Glutamatergic neuron (in vitro differentiated cells): ENCODE measurements at regions not wholly inside any gene's neighbourhood (a gene's known extent, or its start where the extent isn't known, plus 50 kb on each side); places are given as distances from the start of the nearest gene placed in this dataset.

Experiments
- DNase-seq: peaks from one replicate; pipeline ENCODE4 v3.0.0; 2022
- H3K27ac Mint-ChIP-seq: one replicate; pipeline ENCODE4 v1.8.0; 2020; ENCODE audit warnings: mild to moderate bottlenecking, mixed read lengths, inconsistent platforms; ENCODE audit not compliant: unreplicated experiment
- H3K27me3 Mint-ChIP-seq: one replicate; pipeline ENCODE4 v1.8.0; 2020; ENCODE audit warnings: mild to moderate bottlenecking, moderate library complexity, mixed read lengths, inconsistent platforms; ENCODE audit not compliant: unreplicated experiment
- H3K36me3 Mint-ChIP-seq: one replicate; pipeline ENCODE4 v1.8.0; 2020; ENCODE audit warnings: mild to moderate bottlenecking, mixed read lengths, inconsistent platforms; ENCODE audit not compliant: unreplicated experiment
- H3K4me1 Mint-ChIP-seq: one replicate; pipeline ENCODE4 v1.8.0; 2020; ENCODE audit warnings: mild to moderate bottlenecking, low read depth, mixed read lengths, inconsistent platforms; ENCODE audit not compliant: unreplicated experiment
- H3K4me3 Mint-ChIP-seq: one replicate; pipeline ENCODE4 v1.8.0; 2020; ENCODE audit warnings: mild to moderate bottlenecking, mixed read lengths, inconsistent platforms; ENCODE audit not compliant: unreplicated experiment
- H3K9me3 Mint-ChIP-seq: one replicate; pipeline ENCODE4 v1.8.0; 2020; ENCODE audit warnings: mild to moderate bottlenecking, moderate library complexity, mixed read lengths, inconsistent platforms; ENCODE audit not compliant: unreplicated experiment
- CTCF ChIP-seq: fragments of 200-600 bp; sonication (generic); IDR thresholded peaks from one replicate; pipeline ENCODE4 v1.5.0; 2021; ENCODE audit not compliant: partially characterized antibody, unreplicated experiment

- peaks cover 6% of the 10 kb centered on the region for H3K27me3 Mint-ChIP-seq
- H3K9me3 Mint-ChIP-seq: peaks cover 3% of the 10 kb centered on the region
- H3K4me1 Mint-ChIP-seq: peaks cover 1% of the 10 kb centered on the region
These were observed 102.4 kb downstream of the WT1 start for GRCh38 chr11:32332990-32333319.

DNA sequence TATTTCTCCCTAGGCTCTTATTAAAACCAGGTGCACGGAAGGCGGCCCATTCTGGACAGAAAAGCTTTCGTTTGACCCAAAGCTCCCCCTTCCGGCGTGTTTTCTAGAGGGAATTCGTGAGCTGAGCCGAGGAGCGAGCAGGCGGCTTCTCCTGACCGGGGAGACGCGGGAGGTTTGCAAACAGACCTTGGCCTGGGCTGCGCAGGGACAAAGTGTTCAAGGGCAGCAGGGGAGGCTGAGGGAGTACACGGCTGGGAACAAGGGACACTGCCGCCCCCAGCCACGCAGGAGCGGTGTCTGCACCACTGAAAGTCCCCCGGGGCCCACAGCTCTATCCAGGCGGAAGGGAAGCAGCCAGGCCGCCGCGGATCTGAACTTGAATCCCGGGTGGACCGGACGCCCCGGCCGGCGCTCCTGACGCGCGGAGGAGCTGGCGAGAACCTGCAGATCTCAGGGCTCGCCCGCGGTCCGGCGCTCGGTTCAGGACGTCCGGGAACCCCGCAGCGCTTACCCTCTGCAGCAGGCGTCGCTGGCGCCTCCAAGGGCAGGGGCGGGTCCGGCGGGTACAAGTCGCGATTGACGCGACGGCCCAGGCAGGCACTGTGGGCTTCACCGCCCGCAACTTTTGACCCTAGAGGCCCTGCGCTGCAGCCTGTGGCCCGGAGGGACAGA lies 101.9 kb downstream of the WT1 start:
- Mint-ChIP-seq H3K27ac (no peak overlapping the region), H3K9me3 (peaks cover 3% of the 10 kb centered on the region), H3K27me3 (peaks cover 6% of the 10 kb centered on the region), H3K4me1 (peaks cover 1% of the 10 kb centered on the region), H3K4me3 (peak overlapping the region; percentile 81), H3K36me3 (no peaks in the 10 kb centered on the region)
- peak; percentile 70 for DNase-seq
- TF ChIP-seq CTCF: no peak

More at GRCh38 chr11:32332990-32333319, 102.4 kb downstream of the WT1 start:
- Mint-ChIP-seq H3K27ac (no peak overlapping the region), H3K36me3 (no peaks in the 10 kb centered on the region), H3K4me3 (peak overlapping the region; percentile 81)
- TF ChIP-seq CTCF: no peak
- DNase-seq: no peak

- TF ChIP-seq CTCF: peak; percentile 46
- peaks cover 3% of the 10 kb centered on the region for H3K9me3 Mint-ChIP-seq
- H3K27ac Mint-ChIP-seq: no peak overlapping the region
- H3K4me1 Mint-ChIP-seq: peaks cover 1% of the 10 kb centered on the region
- peaks cover 6% of the 10 kb centered on the region for H3K27me3 Mint-ChIP-seq
- H3K36me3 Mint-ChIP-seq: no peaks in the 10 kb centered on the region
- no peak for DNase-seq
- no peak overlapping the region for H3K4me3 Mint-ChIP-seq
These were observed 100.5 kb downstream of the WT1 start for GRCh38 chr11:32334822-32335221.
